GM12873 (cell line): ENCODE measurements at regions not wholly inside any gene's neighbourhood (a gene's known extent, or its start where the extent isn't known, plus 50 kb on each side); places are given as distances from the start of the nearest gene placed in this dataset.

Experiments
- CTCF ChIP-seq: IDR thresholded peaks from 2 replicates; pipeline ENCODE4 v1.5.1; 2012; ENCODE audit warnings: low read depth, mild to moderate bottlenecking, moderate library complexity, low read length, control low read depth; ENCODE audit not compliant: insufficient read depth; ENCODE audit errors: missing control alignments

GRCh38 chr9:107431461-107431860, 58.1 kb downstream of the KLF4 start:
- no peak for TF ChIP-seq CTCF

DNA sequence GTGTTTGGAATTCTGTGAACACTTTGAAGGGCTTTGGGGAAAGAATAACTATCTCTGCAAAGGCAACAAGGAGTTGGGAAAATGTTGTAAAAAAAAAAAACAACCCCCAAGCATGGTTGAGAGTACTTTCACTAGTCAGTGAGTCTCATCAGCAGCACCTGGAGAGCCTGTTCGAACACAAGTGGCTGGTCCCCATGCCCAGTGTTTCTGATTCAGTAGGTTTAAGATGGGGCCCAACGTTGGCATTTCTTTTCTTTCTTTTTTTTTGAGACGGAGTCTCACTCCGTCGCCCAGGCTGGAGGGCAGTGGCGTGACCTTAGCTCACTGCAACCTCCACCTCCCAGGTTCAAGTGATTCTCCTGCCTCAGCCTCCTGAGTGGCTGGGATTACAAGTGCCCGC, 59.5 kb downstream of the KLF4 start:
- no peak for TF ChIP-seq CTCF

DNA sequence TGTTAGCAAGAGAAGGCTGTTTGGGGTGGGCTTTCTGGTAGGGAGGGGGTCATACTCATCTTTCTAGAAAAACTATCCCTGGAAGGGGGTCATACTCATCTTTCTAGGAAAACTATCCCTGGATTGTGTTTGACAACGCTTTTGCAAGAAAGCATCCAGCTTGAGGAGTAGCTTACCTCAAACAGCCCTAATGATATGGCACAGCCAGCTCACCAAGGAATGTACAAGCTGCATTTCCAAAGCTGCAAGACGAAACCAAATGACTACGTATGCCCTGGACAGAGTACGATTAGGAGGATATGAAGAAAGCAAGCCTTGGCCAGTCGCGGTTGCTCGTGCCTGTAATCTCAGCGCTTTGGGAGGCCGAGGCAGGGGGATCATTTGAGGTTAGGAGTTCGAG, 63.4 kb downstream of the KLF4 start:
- no peak for TF ChIP-seq CTCF

- TF ChIP-seq CTCF: peak; percentile 94
Measured at GRCh38 chr9:107425101-107426025, 64.2 kb downstream of the KLF4 start.

- TF ChIP-seq CTCF: no peak
Measured at GRCh38 chr9:107423540-107423939, 66.0 kb downstream of the KLF4 start.

DNA sequence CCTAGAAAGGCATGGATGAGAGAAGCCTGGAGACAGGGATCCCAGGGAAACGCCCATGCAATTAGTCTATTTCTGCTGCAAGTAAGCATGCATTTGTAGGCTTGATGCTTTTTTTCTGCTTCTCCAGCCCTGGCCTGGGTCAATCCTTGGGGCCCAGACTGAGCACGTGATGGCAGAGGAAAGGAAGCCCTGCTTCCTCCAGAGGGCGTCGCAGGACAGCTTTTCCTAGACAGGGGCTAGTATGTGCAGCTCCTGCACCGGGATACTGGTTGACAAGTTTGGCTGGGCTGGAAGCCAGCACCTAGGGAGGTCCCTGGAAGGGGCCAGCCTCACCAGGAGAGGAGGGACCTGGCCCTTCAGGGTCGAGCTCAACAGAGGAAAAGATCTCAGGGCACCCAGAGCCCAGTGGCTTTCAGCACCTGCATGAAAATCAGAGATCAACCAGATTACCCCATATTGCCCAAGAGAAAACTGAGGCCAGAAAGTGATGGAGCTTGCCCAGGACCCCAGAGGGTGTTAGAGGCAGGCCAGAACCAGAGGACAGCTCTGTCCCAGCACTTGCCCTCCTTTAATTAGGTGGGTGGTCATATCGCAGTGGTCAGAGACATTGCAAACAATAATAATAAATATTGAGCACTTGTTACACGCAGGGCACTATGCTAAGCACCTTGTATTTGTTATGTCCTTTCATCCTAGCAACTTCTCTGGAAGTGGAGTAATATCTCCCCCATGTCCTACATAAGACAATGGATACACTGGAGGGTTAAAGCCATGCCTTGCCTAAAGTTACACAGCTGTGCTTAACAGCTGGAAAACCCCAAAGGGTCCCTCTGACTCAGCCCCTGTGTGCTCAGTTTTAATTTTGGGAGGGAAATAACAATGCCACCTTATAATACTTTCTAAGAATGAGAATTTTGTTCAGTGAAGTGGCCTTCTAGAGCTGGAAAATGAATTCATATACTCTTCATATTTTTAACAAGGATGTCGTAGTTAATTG, 67.1 kb downstream of the KLF4 start:
- peak; percentile 67 for TF ChIP-seq CTCF

DNA sequence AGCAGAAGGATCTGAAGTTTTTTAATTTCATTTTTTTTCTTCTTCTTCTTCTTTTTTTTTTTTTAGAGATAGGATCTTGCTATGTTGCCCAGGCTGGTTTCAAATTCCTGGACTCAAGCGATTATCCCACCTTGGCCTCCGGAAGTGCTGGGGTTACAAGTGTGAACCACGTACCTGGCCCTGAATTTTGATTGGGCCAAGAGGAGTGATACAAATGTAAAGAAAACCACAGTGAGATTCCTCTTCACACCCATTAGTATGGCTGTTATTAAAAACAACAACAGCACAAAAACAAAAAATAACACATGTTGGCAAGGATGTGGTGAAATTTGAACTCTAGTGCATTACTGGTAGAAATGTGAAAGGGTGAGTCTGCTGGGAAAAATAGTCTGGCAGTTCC, 79.1 kb downstream of the KLF4 start:
- TF ChIP-seq CTCF: no peak
